ENCODE measurements at regions not wholly inside any gene's neighbourhood (a gene's known extent, or its start where the extent isn't known, plus 50 kb on each side); places are given as distances from the start of the nearest gene placed in this dataset.

GRCh38 chr12:16972923-16973770, 367.2 kb upstream of the LMO3 start:
- DNase-seq (ENCODE audit: low spot score) = no peak

GRCh38 chr12:16962889-16963288, 356.9 kb upstream of the LMO3 start:
- DNase-seq (ENCODE audit: low spot score) = no peak

GRCh38 chr12:16955083-16955657, 349.2 kb upstream of the LMO3 start:
- no peak for DNase-seq (ENCODE audit: low spot score)

GRCh38 chr12:16949871-16950667, 344.1 kb upstream of the LMO3 start:
- DNase-seq (ENCODE audit: low spot score) = no peak

- no peak for DNase-seq (ENCODE audit: low spot score)
Measured at GRCh38 chr12:16949371-16949770, 343.4 kb upstream of the LMO3 start.

GRCh38 chr12:16946704-16947103, 340.7 kb upstream of the LMO3 start:
- no peak for DNase-seq (ENCODE audit: low spot score)

- DNase-seq (ENCODE audit: low spot score) = peak; percentile 4
Measured at GRCh38 chr12:16939871-16940306, 333.9 kb upstream of the LMO3 start.

GRCh38 chr12:16927259-16927658, 321.3 kb upstream of the LMO3 start:
- DNase-seq (ENCODE audit: low spot score) = no peak

GRCh38 chr12:16920451-16920850, 314.5 kb upstream of the LMO3 start:
- no peak for DNase-seq (ENCODE audit: low spot score)

GRCh38 chr12:16919551-16919950, 313.6 kb upstream of the LMO3 start:
- DNase-seq (ENCODE audit: low spot score) = no peak

- no peak for DNase-seq (ENCODE audit: low spot score)
Measured at GRCh38 chr12:16914853-16915252, 308.9 kb upstream of the LMO3 start.

GRCh38 chr12:16913832-16914490, 308.0 kb upstream of the LMO3 start:
- DNase-seq (ENCODE audit: low spot score) = no peak

- DNase-seq (ENCODE audit: low spot score) = no peak
Measured at GRCh38 chr12:16901946-16902345, 296.0 kb upstream of the LMO3 start.

- DNase-seq (ENCODE audit: low spot score) = no peak
Measured at GRCh38 chr12:16893426-16893825, 287.5 kb upstream of the LMO3 start.

- no peak for DNase-seq (ENCODE audit: low spot score)
Measured at GRCh38 chr12:16891673-16892072, 285.7 kb upstream of the LMO3 start.

GRCh38 chr12:16884819-16885218, 278.9 kb upstream of the LMO3 start:
- DNase-seq (ENCODE audit: low spot score) = no peak

- no peak for DNase-seq (ENCODE audit: low spot score)
Measured at GRCh38 chr12:16884056-16884455, 278.1 kb upstream of the LMO3 start.

GRCh38 chr12:16881986-16882570, 276.1 kb upstream of the LMO3 start:
- no peak for DNase-seq (ENCODE audit: low spot score)

GRCh38 chr12:16880864-16881285, 274.9 kb upstream of the LMO3 start:
- DNase-seq (ENCODE audit: low spot score) = no peak

GRCh38 chr12:16870845-16871244, 264.9 kb upstream of the LMO3 start:
- DNase-seq (ENCODE audit: low spot score) = no peak

- no peak for DNase-seq (ENCODE audit: low spot score)
Measured at GRCh38 chr12:16863742-16864141, 257.8 kb upstream of the LMO3 start.

- no peak for DNase-seq (ENCODE audit: low spot score)
Measured at GRCh38 chr12:16857456-16857923, 251.5 kb upstream of the LMO3 start.
